Stimulated activated naive CD8-positive, alpha-beta T cell treated with anti-CD3 and anti-CD28 coated beads, Interleukin-15, amount 100 ng/mL, for 72 hours (primary cell): ENCODE measurements at regions not wholly inside any gene's neighbourhood (a gene's known extent, or its start where the extent isn't known, plus 50 kb on each side); places are given as distances from the start of the nearest gene placed in this dataset.

Experiments
- ATAC-seq: fragments of 150-1000 bp; cut with Tn5 transposase; 2 replicates; pipeline ENCODE4 v1.10.0; 2021; ENCODE audit warnings: mild to moderate bottlenecking, moderate library complexity
- DNase-seq, 2 donors: peaks; one replicate each; pipeline ENCODE4 v3.0.0; 2021 to 2022
- H3K27ac Mint-ChIP-seq, 2 donors: one replicate each; pipeline ENCODE4 v1.8.0; 2022; ENCODE audit warnings: mild to moderate bottlenecking in 2 of 2, mixed read lengths in 2 of 2, moderate library complexity in 2 of 2
- H3K27me3 Mint-ChIP-seq: one replicate; pipeline ENCODE4 v1.8.0; 2022; ENCODE audit warnings: mixed read lengths
- H3K4me1 Mint-ChIP-seq: one replicate; pipeline ENCODE4 v1.8.0; 2022; ENCODE audit warnings: mild to moderate bottlenecking, mixed read lengths
- H3K4me3 Mint-ChIP-seq, 2 donors: one replicate each; pipeline ENCODE4 v1.8.0; 2022; ENCODE audit warnings: mild to moderate bottlenecking in 2 of 2, mixed read lengths in 2 of 2, moderate library complexity in 1 of 2
- H3K9me3 Mint-ChIP-seq, 2 donors: one replicate each; pipeline ENCODE4 v1.8.0; 2022; ENCODE audit warnings: mixed read lengths in 2 of 2

GRCh38 chr2:192854706-192855105, 660.0 kb upstream of the TMEFF2 start:
- Mint-ChIP-seq H3K9me3 (peaks cover 0 to 3% of the 10 kb centered on the region in 2 donors), H3K27ac (no peak overlapping the region), H3K4me1 (no peaks in the 10 kb centered on the region), H3K27me3 (no peaks in the 10 kb centered on the region), H3K4me3 (no peak overlapping the region)
- no peak for ATAC-seq
- DNase-seq, result no peak

GRCh38 chr2:192854031-192854430, 659.3 kb upstream of the TMEFF2 start:
- Mint-ChIP-seq H3K4me1 (no peaks in the 10 kb centered on the region), H3K4me3 (no peak overlapping the region), H3K27me3 (no peaks in the 10 kb centered on the region), H3K27ac (no peak overlapping the region), H3K9me3 (peaks cover 0 to 3% of the 10 kb centered on the region in 2 donors)
- DNase-seq (no peak), ATAC-seq (no peak)

- H3K9me3 Mint-ChIP-seq, result peaks cover 0 to 12% of the 10 kb centered on the region in 2 donors
- no peaks in the 10 kb centered on the region for H3K4me1 Mint-ChIP-seq
- ATAC-seq (no peak), DNase-seq (no peak)
- no peaks in the 10 kb centered on the region for H3K27me3 Mint-ChIP-seq
- H3K27ac Mint-ChIP-seq, result no peak overlapping the region
- H3K4me3 Mint-ChIP-seq, result no peak overlapping the region
These were observed 634.2 kb upstream of the TMEFF2 start for GRCh38 chr2:192828947-192829346.

- H3K9me3 Mint-ChIP-seq, result peaks cover 0 to 12% of the 10 kb centered on the region in 2 donors
- no peak for DNase-seq
These were observed 633.4 kb upstream of the TMEFF2 start for GRCh38 chr2:192828175-192828574.

GRCh38 chr2:192827735-192828134, 633.0 kb upstream of the TMEFF2 start:
- Mint-ChIP-seq H3K9me3 (peaks cover 0 to 12% of the 10 kb centered on the region in 2 donors), H3K4me3 (no peak overlapping the region), H3K4me1 (no peaks in the 10 kb centered on the region), H3K27ac (no peak overlapping the region), H3K27me3 (no peaks in the 10 kb centered on the region)
- DNase-seq (no peak), ATAC-seq (no peak)

More at GRCh38 chr2:192828175-192828574, 633.4 kb upstream of the TMEFF2 start:
- Mint-ChIP-seq H3K4me1 (no peaks in the 10 kb centered on the region), H3K4me3 (no peak overlapping the region), H3K27me3 (no peaks in the 10 kb centered on the region), H3K27ac (no peak overlapping the region)
- ATAC-seq, result no peak

- Mint-ChIP-seq H3K27me3 (no peaks in the 10 kb centered on the region), H3K27ac (no peak overlapping the region), H3K4me1 (no peaks in the 10 kb centered on the region), H3K9me3 (peaks cover 5 to 11% of the 10 kb centered on the region in 2 donors), H3K4me3 (no peak overlapping the region)
- DNase-seq (no peak), ATAC-seq (no peak)
These were observed 619.6 kb upstream of the TMEFF2 start for GRCh38 chr2:192814376-192814775.

- no peak for DNase-seq
- no peaks in the 10 kb centered on the region for H3K27me3 Mint-ChIP-seq
These were observed 618.6 kb upstream of the TMEFF2 start for GRCh38 chr2:192813341-192813740.

GRCh38 chr2:192809173-192809572, 614.4 kb upstream of the TMEFF2 start:
- Mint-ChIP-seq H3K4me1 (no peaks in the 10 kb centered on the region), H3K9me3 (peaks cover 0 to 19% of the 10 kb centered on the region in 2 donors)

More at GRCh38 chr2:192813341-192813740, 618.6 kb upstream of the TMEFF2 start:
- Mint-ChIP-seq H3K4me3 (no peak overlapping the region), H3K9me3 (peaks cover 0 to 3% of the 10 kb centered on the region in 2 donors), H3K4me1 (no peaks in the 10 kb centered on the region), H3K27ac (no peak overlapping the region)
- no peak for ATAC-seq

GRCh38 chr2:192783643-192784042, 588.9 kb upstream of the TMEFF2 start:
- Mint-ChIP-seq H3K27ac (no peak overlapping the region), H3K4me1 (no peaks in the 10 kb centered on the region), H3K27me3 (no peaks in the 10 kb centered on the region), H3K9me3 (peaks cover 0 to 6% of the 10 kb centered on the region in 2 donors), H3K4me3 (no peak overlapping the region)
- DNase-seq (no peak), ATAC-seq (no peak)

More at GRCh38 chr2:192809173-192809572, 614.4 kb upstream of the TMEFF2 start:
- H3K27ac Mint-ChIP-seq, result no peak overlapping the region
- ATAC-seq (no peak), DNase-seq (no peak)
- H3K27me3 Mint-ChIP-seq, result no peaks in the 10 kb centered on the region
- no peak overlapping the region for H3K4me3 Mint-ChIP-seq

- Mint-ChIP-seq H3K9me3 (no peaks in the 10 kb centered on the region), H3K4me1 (no peaks in the 10 kb centered on the region), H3K27ac (no peak overlapping the region), H3K27me3 (no peaks in the 10 kb centered on the region), H3K4me3 (no peak overlapping the region)
- ATAC-seq, result no peak
- DNase-seq, result no peak
These were observed 580.9 kb upstream of the TMEFF2 start for GRCh38 chr2:192775459-192776262.

GRCh38 chr2:192775011-192775410, 580.3 kb upstream of the TMEFF2 start:
- no peaks in the 10 kb centered on the region for H3K27me3 Mint-ChIP-seq
- H3K9me3 Mint-ChIP-seq, result no peaks in the 10 kb centered on the region
- ATAC-seq (no peak), DNase-seq (no peak)
- H3K27ac Mint-ChIP-seq, result no peak overlapping the region
- no peaks in the 10 kb centered on the region for H3K4me1 Mint-ChIP-seq
- no peak overlapping the region for H3K4me3 Mint-ChIP-seq

- Mint-ChIP-seq H3K9me3 (peaks cover 0 to 1% of the 10 kb centered on the region in 2 donors), H3K27ac (no peak overlapping the region), H3K27me3 (no peaks in the 10 kb centered on the region), H3K4me3 (no peak overlapping the region), H3K4me1 (no peaks in the 10 kb centered on the region)
- DNase-seq (no peak), ATAC-seq (no peak)
These were observed 578.3 kb upstream of the TMEFF2 start for GRCh38 chr2:192773044-192773443.

- H3K27ac Mint-ChIP-seq, result no peak overlapping the region
- no peak for DNase-seq
- no peaks in the 10 kb centered on the region for H3K4me1 Mint-ChIP-seq
- H3K27me3 Mint-ChIP-seq, result no peaks in the 10 kb centered on the region
- no peak for ATAC-seq
- no peak overlapping the region for H3K4me3 Mint-ChIP-seq
- no peaks in the 10 kb centered on the region for H3K9me3 Mint-ChIP-seq
These were observed 555.0 kb upstream of the TMEFF2 start for GRCh38 chr2:192749611-192750200.

- Mint-ChIP-seq H3K4me1 (no peaks in the 10 kb centered on the region), H3K27ac (no peak overlapping the region), H3K9me3 (no peaks in the 10 kb centered on the region), H3K4me3 (no peak overlapping the region), H3K27me3 (no peaks in the 10 kb centered on the region)
- ATAC-seq (no peak), DNase-seq (no peak)
These were observed 547.2 kb upstream of the TMEFF2 start for GRCh38 chr2:192741889-192742288.

- no peak overlapping the region for H3K27ac Mint-ChIP-seq
- no peaks in the 10 kb centered on the region for H3K9me3 Mint-ChIP-seq
- no peaks in the 10 kb centered on the region for H3K4me1 Mint-ChIP-seq
These were observed 540.7 kb upstream of the TMEFF2 start for GRCh38 chr2:192735447-192735846.

GRCh38 chr2:192729369-192729768, 534.6 kb upstream of the TMEFF2 start:
- Mint-ChIP-seq H3K4me1 (no peaks in the 10 kb centered on the region), H3K4me3 (no peak overlapping the region), H3K9me3 (no peaks in the 10 kb centered on the region), H3K27ac (no peak overlapping the region), H3K27me3 (no peaks in the 10 kb centered on the region)
- DNase-seq (no peak), ATAC-seq (no peak)

More at GRCh38 chr2:192735447-192735846, 540.7 kb upstream of the TMEFF2 start:
- H3K27me3 Mint-ChIP-seq, result no peaks in the 10 kb centered on the region
- ATAC-seq, result no peak
- DNase-seq, result no peak
- H3K4me3 Mint-ChIP-seq, result no peak overlapping the region
